Transverse colon (tissue), 4 donors: ENCODE measurements at regions not wholly inside any gene's neighbourhood (a gene's known extent, or its start where the extent isn't known, plus 50 kb on each side); places are given as distances from the start of the nearest gene placed in this dataset.
"Not testable (repeated sequence)": the region's sequence is repeated elsewhere in the genome, so short reads cannot be mapped to it uniquely, and the experiment has no call there.

ENCODE experiments used
- DNase-seq: peaks from one replicate; pipeline ENCODE4 v3.0.0-alpha.2; 2019
- H3K27ac ChIP-seq, 4 donors: fragments of 200-600 bp; sonication (generic); 2 replicates each; pipeline ENCODE4 v1.5.1; 2016 to 2018; ENCODE audit warnings: inconsistent platforms in 4 of 4
- H3K27me3 ChIP-seq: fragments of 200-600 bp; sonication (generic); 2 replicates; pipeline ENCODE4 v1.5.1; 2017; ENCODE audit warnings: inconsistent platforms
- H3K36me3 ChIP-seq, 4 donors: fragments of 200-600 bp; sonication (generic); 2 replicates each; pipeline ENCODE4 v1.5.1; 2017 to 2019; ENCODE audit warnings: inconsistent platforms in 4 of 4
- H3K4me1 ChIP-seq, 4 donors: fragments of 200-600 bp; sonication (generic); 2 replicates each; pipeline ENCODE4 v1.5.1; 2017 to 2020; ENCODE audit warnings: inconsistent platforms in 4 of 4
- H3K4me3 ChIP-seq, 4 donors: fragments of 200-600 bp; sonication (generic); 1 replicate in 1 of 4; 2 replicates in 3 of 4; pipeline versions ENCODE4 v1.5.1 to v1.6.1; 2017 to 2019; ENCODE audit warnings: inconsistent platforms in 4 of 4
- H3K9me3 ChIP-seq, 2 donors: fragments of 200-600 bp; sonication (generic); 2 replicates each; pipeline ENCODE4 v1.5.1; 2017 to 2019; ENCODE audit warnings: inconsistent platforms in 2 of 2
- CTCF ChIP-seq, 5 experiments: fragments of 200-600 bp in 3 of 5; fragments of 450-650 bp in 2 of 5; sonication (generic) in 3 of 5; IDR thresholded peaks; 1 replicate in 2 of 5; 2 replicates in 3 of 5; pipeline ENCODE4 v1.5.1; 2016 to 2017; ENCODE audit warnings: antibody characterized with exemption in 5 of 5, inconsistent platforms in 3 of 5, mild to moderate bottlenecking in 2 of 5, moderate library complexity in 1 of 5
- EP300 ChIP-seq: sonication (generic); formaldehyde crosslinking; IDR thresholded peaks from one replicate; pipeline ENCODE4 v1.6.1; 2017; ENCODE audit warnings: antibody characterized with exemption, low read depth
- POLR2A ChIP-seq: fragments of 450-650 bp; IDR thresholded peaks from one replicate; pipeline ENCODE4 v1.6.1; 2016; ENCODE audit warnings: antibody characterized with exemption, mild to moderate bottlenecking, moderate library complexity
- POLR2AphosphoS5 ChIP-seq, 3 donors: sonication (generic); formaldehyde crosslinking; IDR thresholded peaks; one replicate each; pipeline ENCODE4 v1.6.1; 2016; ENCODE audit warnings: antibody characterized with exemption in 3 of 3
- WGBS, 2 donors: methylation state at CpG; one replicate each; pipeline ENCODE4 v1.1.5; 2018; ENCODE audit warnings: low coverage in 1 of 2; 5-methylcytosine and 5-hydroxymethylcytosine counted together
- in situ Hi-C, 4 donors: fragments of 200-750 bp; cut with MboI; loops; one replicate each; pipeline versions ENCODE4 v1.15.0 to v1.15.1; 2017; ENCODE audit warnings: low sequenced_read_pairs in 3 of 4, low pct_ligation_motif_present in 1 of 4, low pct_unique_long_range_greater_than_20kb in 1 of 4
- intact Hi-C: fragments of 100-400 bp; cut with DNase I; formaldehyde crosslinking; loops from one replicate; pipeline ENCODE4 v1.15.1; 2023; ENCODE audit warnings: low total_unique reads

GRCh38 chr4:144411700-144412099, 234.3 kb upstream of the HHIP start:
- H3K27ac ChIP-seq, result no peak overlapping the region

GRCh38 chr4:144421056-144421455, 224.9 kb upstream of the HHIP start:
- WGBS, 2 donors, result 88 to 95% methylated on average over 4 of the region's 4 CpGs
- intact Hi-C loops, result no loop called here
- H3K4me3 ChIP-seq, result no peak overlapping the region
- no peak overlapping the region for H3K27ac ChIP-seq
- no peak for TF ChIP-seq EP300
- no peak for TF ChIP-seq POLR2AphosphoS5 (IDR thresholded peaks at IDR 0.05)
- no peak for TF ChIP-seq CTCF (IDR thresholded peaks at IDR 0.05)
- no peak for TF ChIP-seq POLR2A
- H3K4me1 ChIP-seq, result no peaks in the 10 kb centered on the region
- in situ Hi-C loops, result no loop called here
- no peaks in the 10 kb centered on the region for H3K27me3 ChIP-seq
- DNase-seq, result no peak
- no peaks in the 10 kb centered on the region for H3K9me3 ChIP-seq
- H3K36me3 ChIP-seq, result no peaks in the 10 kb centered on the region

More at GRCh38 chr4:144411700-144412099, 234.3 kb upstream of the HHIP start:
- Histone ChIP-seq H3K36me3 (no peaks in the 10 kb centered on the region), H3K4me3 (no peak overlapping the region), H3K4me1 (no peaks in the 10 kb centered on the region), H3K27me3 (no peaks in the 10 kb centered on the region), H3K9me3 (no peaks in the 10 kb centered on the region)
- intact Hi-C loops (no loop called here), in situ Hi-C loops (no loop called here)
- TF ChIP-seq POLR2AphosphoS5 (IDR thresholded peaks at IDR 0.05) (no peak), POLR2A (no peak), EP300 (no peak), CTCF (IDR thresholded peaks at IDR 0.05) (no peak)
- no peak for DNase-seq

GRCh38 chr4:144421839-144422565, 224.0 kb upstream of the HHIP start:
- H3K36me3 ChIP-seq, result no peaks in the 10 kb centered on the region
- no peaks in the 10 kb centered on the region for H3K27me3 ChIP-seq
- DNase-seq, result no peak
- no peaks in the 10 kb centered on the region for H3K9me3 ChIP-seq
- TF ChIP-seq POLR2AphosphoS5 (IDR thresholded peaks at IDR 0.05) (no peak), POLR2A (no peak), EP300 (no peak), CTCF (IDR thresholded peaks at IDR 0.05) (no peak)
- H3K4me1 ChIP-seq, result no peaks in the 10 kb centered on the region
- in situ Hi-C loops, result no loop called here
- H3K27ac ChIP-seq, result no peak overlapping the region
- intact Hi-C loops, result no loop called here
- 60 to 76% methylated on average over 3 of the region's 3 CpGs for WGBS, 2 donors
- no peak overlapping the region for H3K4me3 ChIP-seq

- H3K36me3 ChIP-seq, result no peaks in the 10 kb centered on the region
- DNase-seq, result no peak
- no peaks in the 10 kb centered on the region for H3K9me3 ChIP-seq
- in situ Hi-C loops (no loop called here), intact Hi-C loops (no loop called here)
- TF ChIP-seq CTCF (IDR thresholded peaks at IDR 0.05), result no peak
- no peak overlapping the region for H3K4me3 ChIP-seq
- no peaks in the 10 kb centered on the region for H3K27me3 ChIP-seq
- no peaks in the 10 kb centered on the region for H3K4me1 ChIP-seq
- H3K27ac ChIP-seq, result no peak overlapping the region
Observed at GRCh38 chr4:144423930-144424329, 222.0 kb upstream of the HHIP start.

- H3K4me3 ChIP-seq, H3K9me3 ChIP-seq, H3K36me3 ChIP-seq, H3K27ac ChIP-seq, H3K4me1 ChIP-seq, intact Hi-C loops, in situ Hi-C loops, DNase-seq, H3K27me3 ChIP-seq: not testable (repeated sequence)
- 91% methylated on average over 10 to 11 of the region's 11 CpGs for WGBS, 2 donors
Observed at GRCh38 chr4:144426023-144426422, 219.9 kb upstream of the HHIP start.
